ENCODE measurements at regions not wholly inside any gene's neighbourhood (a gene's known extent, or its start where the extent isn't known, plus 50 kb on each side); places are given as distances from the start of the nearest gene placed in this dataset.

GRCh38 chr18:29930231-29930630 is 1112.3 kb downstream of the DSC3 start:
- DNase-seq (no peak), ATAC-seq (no peak)
- ChIA-PET POLR2A (no interaction called here), CTCF (no interaction called here)
- no peaks in the 10 kb centered on the region for H3K36me3 Mint-ChIP-seq (ENCODE audit: low read depth)
- H3K4me3 Mint-ChIP-seq = no peak overlapping the region
- no peaks in the 10 kb centered on the region for H3K4me1 Mint-ChIP-seq
- H3K9me3 Mint-ChIP-seq (ENCODE audit: low read depth) = peaks cover 5% of the 10 kb centered on the region
- no peak overlapping the region for H3K27ac Mint-ChIP-seq
- intact Hi-C loops (cut with DNase I, micrococcal nuclease) = no loop called here
- H3K27me3 Mint-ChIP-seq = no peaks in the 10 kb centered on the region

- ChIA-PET POLR2A (no interaction called here), CTCF (interaction anchor here (0.6 kb wide), 1 partner anchor 135 kb away, joined by 3 read pairs; no protein-coding TSS in a partner anchor)
- intact Hi-C loops (cut with DNase I, micrococcal nuclease) = no loop called here
- Mint-ChIP-seq H3K27me3 (no peaks in the 10 kb centered on the region), H3K4me3 (no peak overlapping the region), H3K4me1 (no peaks in the 10 kb centered on the region), H3K27ac (no peak overlapping the region), H3K36me3 (ENCODE audit: low read depth) (no peaks in the 10 kb centered on the region), H3K9me3 (ENCODE audit: low read depth) (peaks cover 8% of the 10 kb centered on the region)
- no peak for ATAC-seq
- DNase-seq = no peak
Measured at GRCh38 chr18:29928081-29928480, 1114.5 kb downstream of the DSC3 start.

- no peak for ATAC-seq
- Mint-ChIP-seq H3K27ac (no peak overlapping the region), H3K4me1 (no peaks in the 10 kb centered on the region), H3K9me3 (ENCODE audit: low read depth) (peaks cover 10% of the 10 kb centered on the region), H3K36me3 (ENCODE audit: low read depth) (no peaks in the 10 kb centered on the region), H3K4me3 (no peak overlapping the region), H3K27me3 (no peaks in the 10 kb centered on the region)
- ChIA-PET CTCF (no interaction called here), POLR2A (no interaction called here)
- intact Hi-C loops (cut with DNase I, micrococcal nuclease) = no loop called here
- no peak for DNase-seq
Measured at GRCh38 chr18:29925566-29925965, 1117.0 kb downstream of the DSC3 start.

- no peak overlapping the region for H3K27ac Mint-ChIP-seq
- ChIA-PET CTCF (no interaction called here), POLR2A (no interaction called here)
- H3K9me3 Mint-ChIP-seq (ENCODE audit: low read depth) = peaks cover 14% of the 10 kb centered on the region
- H3K27me3 Mint-ChIP-seq = no peaks in the 10 kb centered on the region
- intact Hi-C loops (cut with DNase I, micrococcal nuclease) = no loop called here
- H3K4me1 Mint-ChIP-seq = no peaks in the 10 kb centered on the region
- DNase-seq (no peak), ATAC-seq (no peak)
- no peaks in the 10 kb centered on the region for H3K36me3 Mint-ChIP-seq (ENCODE audit: low read depth)
- H3K4me3 Mint-ChIP-seq = no peak overlapping the region
Measured at GRCh38 chr18:29912351-29912750, 1130.2 kb downstream of the DSC3 start.

GRCh38 chr18:29892960-29893558 is 1149.5 kb downstream of the DSC3 start:
- no peaks in the 10 kb centered on the region for H3K36me3 Mint-ChIP-seq (ENCODE audit: low read depth)
- peaks cover 11% of the 10 kb centered on the region for H3K9me3 Mint-ChIP-seq (ENCODE audit: low read depth)
- no peak for ATAC-seq
- H3K27me3 Mint-ChIP-seq = no peaks in the 10 kb centered on the region
- H3K4me3 Mint-ChIP-seq = no peak overlapping the region
- ChIA-PET CTCF (no interaction called here), POLR2A (no interaction called here)
- no peak overlapping the region for H3K27ac Mint-ChIP-seq
- no peaks in the 10 kb centered on the region for H3K4me1 Mint-ChIP-seq
- DNase-seq = no peak
- intact Hi-C loops (cut with DNase I, micrococcal nuclease) = no loop called here

- ChIA-PET POLR2A (no interaction called here), CTCF (no interaction called here)
- Mint-ChIP-seq H3K27me3 (no peaks in the 10 kb centered on the region), H3K4me1 (no peaks in the 10 kb centered on the region), H3K9me3 (ENCODE audit: low read depth) (peaks cover 5% of the 10 kb centered on the region), H3K36me3 (ENCODE audit: low read depth) (no peaks in the 10 kb centered on the region), H3K27ac (no peak overlapping the region), H3K4me3 (no peak overlapping the region)
- ATAC-seq (no peak), DNase-seq (no peak)
- intact Hi-C loops (cut with DNase I, micrococcal nuclease) = no loop called here
Measured at GRCh38 chr18:29883114-29883513, 1159.4 kb downstream of the DSC3 start.

GRCh38 chr18:29882620-29883019 is 1159.9 kb downstream of the DSC3 start:
- Mint-ChIP-seq H3K27ac (no peak overlapping the region), H3K27me3 (no peaks in the 10 kb centered on the region), H3K9me3 (ENCODE audit: low read depth) (peaks cover 5% of the 10 kb centered on the region), H3K4me1 (no peaks in the 10 kb centered on the region), H3K4me3 (no peak overlapping the region), H3K36me3 (ENCODE audit: low read depth) (no peaks in the 10 kb centered on the region)
- DNase-seq (no peak), ATAC-seq (no peak)
- intact Hi-C loops (cut with DNase I, micrococcal nuclease) = no loop called here
- CTCF ChIA-PET = no interaction called here
- POLR2A ChIA-PET = no interaction called here

GRCh38 chr18:29879763-29880162 is 1162.8 kb downstream of the DSC3 start:
- no peaks in the 10 kb centered on the region for H3K36me3 Mint-ChIP-seq (ENCODE audit: low read depth)
- ChIA-PET CTCF (no interaction called here), POLR2A (no interaction called here)
- H3K4me3 Mint-ChIP-seq = no peak overlapping the region
- no peaks in the 10 kb centered on the region for H3K27me3 Mint-ChIP-seq
- H3K4me1 Mint-ChIP-seq = no peaks in the 10 kb centered on the region
- ATAC-seq (no peak), DNase-seq (no peak)
- H3K9me3 Mint-ChIP-seq (ENCODE audit: low read depth) = peaks cover 11% of the 10 kb centered on the region
- H3K27ac Mint-ChIP-seq = no peak overlapping the region
- intact Hi-C loops (cut with DNase I, micrococcal nuclease) = loop anchor here in 1 of 2 experiments (10.0 kb wide), 1 partner anchor 405 kb away; no protein-coding TSS in a partner anchor

GRCh38 chr18:29874519-29875098 is 1167.9 kb downstream of the DSC3 start:
- no peaks in the 10 kb centered on the region for H3K36me3 Mint-ChIP-seq (ENCODE audit: low read depth)
- no peaks in the 10 kb centered on the region for H3K27me3 Mint-ChIP-seq
- no peak overlapping the region for H3K27ac Mint-ChIP-seq
- POLR2A ChIA-PET = no interaction called here
- DNase-seq (no peak), ATAC-seq (no peak)
- intact Hi-C loops (cut with DNase I, micrococcal nuclease) = loop anchor here (2.0 to 10.0 kb wide), 3 partner anchors 406 to 1096 kb away; no protein-coding TSS in a partner anchor
- H3K9me3 Mint-ChIP-seq (ENCODE audit: low read depth) = peaks cover 9% of the 10 kb centered on the region
- CTCF ChIA-PET = interaction anchor here (0.8 to 1.6 kb wide), 4 partner anchors 14 to 624 kb away, joined by 3 to 6 read pairs (median 3); no protein-coding TSS in a partner anchor
- no peaks in the 10 kb centered on the region for H3K4me1 Mint-ChIP-seq
- H3K4me3 Mint-ChIP-seq = no peak overlapping the region

GRCh38 chr18:29873211-29873610 is 1169.3 kb downstream of the DSC3 start:
- Mint-ChIP-seq H3K27ac (no peak overlapping the region), H3K36me3 (ENCODE audit: low read depth) (no peaks in the 10 kb centered on the region), H3K4me3 (no peak overlapping the region), H3K9me3 (ENCODE audit: low read depth) (peaks cover 6% of the 10 kb centered on the region), H3K4me1 (no peaks in the 10 kb centered on the region), H3K27me3 (no peaks in the 10 kb centered on the region)
- no peak for DNase-seq
- intact Hi-C loops (cut with DNase I, micrococcal nuclease) = loop anchor here in 1 of 2 experiments (10.0 kb wide), 1 partner anchor 412 kb away; no protein-coding TSS in a partner anchor
- no peak for ATAC-seq
- ChIA-PET CTCF (interaction anchor here (0.7 kb wide), 1 partner anchor 348 kb away, joined by 3 read pairs; no protein-coding TSS in a partner anchor), POLR2A (no interaction called here)

- H3K9me3 Mint-ChIP-seq (ENCODE audit: low read depth) = no peaks in the 10 kb centered on the region
- H3K4me1 Mint-ChIP-seq = no peaks in the 10 kb centered on the region
- intact Hi-C loops (cut with DNase I, micrococcal nuclease) = loop anchor here in 1 of 2 experiments (10.0 kb wide), 1 partner anchor 414 kb away; no protein-coding TSS in a partner anchor
- H3K27ac Mint-ChIP-seq = no peak overlapping the region
- ChIA-PET CTCF (no interaction called here), POLR2A (no interaction called here)
- no peaks in the 10 kb centered on the region for H3K36me3 Mint-ChIP-seq (ENCODE audit: low read depth)
- no peak for ATAC-seq
- H3K4me3 Mint-ChIP-seq = no peak overlapping the region
- no peaks in the 10 kb centered on the region for H3K27me3 Mint-ChIP-seq
- no peak for DNase-seq
Measured at GRCh38 chr18:29871246-29871645, 1171.3 kb downstream of the DSC3 start.

- DNase-seq (no peak), ATAC-seq (no peak)
- Mint-ChIP-seq H3K27me3 (no peaks in the 10 kb centered on the region), H3K9me3 (ENCODE audit: low read depth) (peaks cover 2% of the 10 kb centered on the region), H3K27ac (no peak overlapping the region), H3K36me3 (ENCODE audit: low read depth) (no peaks in the 10 kb centered on the region), H3K4me3 (no peak overlapping the region), H3K4me1 (no peaks in the 10 kb centered on the region)
- POLR2A ChIA-PET = no interaction called here
- CTCF ChIA-PET = no interaction called here
- intact Hi-C loops (cut with DNase I, micrococcal nuclease) = no loop called here
Measured at GRCh38 chr18:29862824-29863223, 1179.7 kb downstream of the DSC3 start.
